Body of pancreas (tissue), 4 donors: ENCODE measurements at regions not wholly inside any gene's neighbourhood (a gene's known extent, or its start where the extent isn't known, plus 50 kb on each side); places are given as distances from the start of the nearest gene placed in this dataset.

Source experiments
- ATAC-seq: fragments of 150-250 bp; one replicate; pipeline ENCODE4 v1.9.1; 2016
- DNase-seq, 4 donors: peaks; one replicate each; pipeline ENCODE4 v3.0.0-alpha.2; 2019
- H3K27ac ChIP-seq, 4 donors: fragments of 200-600 bp; sonication (generic); 1 replicate in 3 of 4; 2 replicates in 1 of 4; pipeline versions ENCODE4 v1.5.1 to v1.6.1; 2016 to 2019; ENCODE audit warnings: mild to moderate bottlenecking in 1 of 4, mixed read lengths in 1 of 4, moderate library complexity in 1 of 4
- H3K27me3 ChIP-seq, 2 donors: fragments of 200-600 bp; sonication (generic); one replicate each; pipeline ENCODE4 v1.6.0; 2016; ENCODE audit warnings: mild to moderate bottlenecking in 1 of 2
- H3K36me3 ChIP-seq, 2 donors: fragments of 200-600 bp; sonication (generic); replicated peaks in 1 of 2; 2 replicates each; pipeline ENCODE4 v1.5.1; 2016; ENCODE audit warnings: low read depth in 2 of 2; ENCODE audit not compliant: insufficient read depth in 1 of 2
- H3K4me1 ChIP-seq: fragments of 200-600 bp; sonication (generic); one replicate; pipeline ENCODE4 v1.6.0; 2016
- H3K4me3 ChIP-seq, 2 donors: fragments of 200-600 bp; sonication (generic); 1 replicate in 1 of 2; 2 replicates in 1 of 2; pipeline ENCODE4 v1.5.1; 2016 to 2019
- H3K9me3 ChIP-seq, 3 donors: fragments of 200-600 bp; sonication (generic); 1 replicate in 2 of 3; 2 replicates in 1 of 3; pipeline ENCODE4 v1.5.1; 2016
- POLR2A ChIP-seq, 3 donors: fragments of 450-650 bp; IDR thresholded peaks; one replicate each; pipeline ENCODE4 v1.6.1; 2016; ENCODE audit warnings: antibody characterized with exemption in 3 of 3, mild to moderate bottlenecking in 2 of 3
- WGBS, 2 donors: methylation state at CpG; one replicate each; pipeline ENCODE4 v1.1.5; 2017; 5-methylcytosine and 5-hydroxymethylcytosine counted together
- intact Hi-C: fragments of 100-400 bp; cut with DNase I; formaldehyde crosslinking; loops from one replicate; pipeline ENCODE4 v1.15.1; 2023
- TF ChIP-seq, protein P1 (sequence below), 7 experiments: fragments of 450-650 bp in 4 of 7; fragments of 200-600 bp in 3 of 7; sonication (generic) in 3 of 7; IDR thresholded peaks; one replicate each; pipeline ENCODE4 v1.5.1; 2016 to 2019; ENCODE audit warnings: antibody characterized with exemption in 7 of 7

DNA sequence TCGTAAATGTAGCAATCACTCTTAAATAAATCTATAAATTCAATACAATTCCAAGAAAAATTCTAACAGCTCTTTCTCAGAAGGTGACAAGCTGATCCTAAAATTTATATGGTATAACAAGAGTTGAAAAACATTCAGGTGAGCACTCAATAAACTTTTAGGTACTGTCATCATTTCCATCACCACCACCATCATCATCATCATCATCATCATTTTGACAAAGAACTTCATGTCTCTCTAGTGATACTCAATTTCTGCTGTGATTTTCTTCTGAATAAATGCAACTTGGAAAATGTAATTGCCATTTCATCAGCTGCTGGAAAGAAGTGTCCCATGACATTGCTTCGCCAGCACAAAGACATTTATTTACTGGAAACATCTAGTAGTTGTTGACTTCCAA, 222.9 kb upstream of the IRX5 start:
- no peak for DNase-seq
- intact Hi-C loops: no loop called here
- no peak for TF ChIP-seq POLR2A (IDR thresholded peaks at IDR 0.05)
- TF ChIP-seq, protein P1, sequence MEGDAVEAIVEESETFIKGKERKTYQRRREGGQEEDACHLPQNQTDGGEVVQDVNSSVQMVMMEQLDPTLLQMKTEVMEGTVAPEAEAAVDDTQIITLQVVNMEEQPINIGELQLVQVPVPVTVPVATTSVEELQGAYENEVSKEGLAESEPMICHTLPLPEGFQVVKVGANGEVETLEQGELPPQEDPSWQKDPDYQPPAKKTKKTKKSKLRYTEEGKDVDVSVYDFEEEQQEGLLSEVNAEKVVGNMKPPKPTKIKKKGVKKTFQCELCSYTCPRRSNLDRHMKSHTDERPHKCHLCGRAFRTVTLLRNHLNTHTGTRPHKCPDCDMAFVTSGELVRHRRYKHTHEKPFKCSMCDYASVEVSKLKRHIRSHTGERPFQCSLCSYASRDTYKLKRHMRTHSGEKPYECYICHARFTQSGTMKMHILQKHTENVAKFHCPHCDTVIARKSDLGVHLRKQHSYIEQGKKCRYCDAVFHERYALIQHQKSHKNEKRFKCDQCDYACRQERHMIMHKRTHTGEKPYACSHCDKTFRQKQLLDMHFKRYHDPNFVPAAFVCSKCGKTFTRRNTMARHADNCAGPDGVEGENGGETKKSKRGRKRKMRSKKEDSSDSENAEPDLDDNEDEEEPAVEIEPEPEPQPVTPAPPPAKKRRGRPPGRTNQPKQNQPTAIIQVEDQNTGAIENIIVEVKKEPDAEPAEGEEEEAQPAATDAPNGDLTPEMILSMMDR (IDR thresholded peaks at IDR 0.05): no peak
- WGBS, 2 donors: 84 to 85% methylated on average over 2 of the region's 2 CpGs
- Histone ChIP-seq H3K36me3 (no peaks in the 10 kb centered on the region), H3K27ac (no peak overlapping the region), H3K27me3 (no peaks in the 10 kb centered on the region), H3K4me1 (no peaks in the 10 kb centered on the region), H3K9me3 (no peaks in the 10 kb centered on the region), H3K4me3 (no peak overlapping the region)
- no peak for ATAC-seq

DNA sequence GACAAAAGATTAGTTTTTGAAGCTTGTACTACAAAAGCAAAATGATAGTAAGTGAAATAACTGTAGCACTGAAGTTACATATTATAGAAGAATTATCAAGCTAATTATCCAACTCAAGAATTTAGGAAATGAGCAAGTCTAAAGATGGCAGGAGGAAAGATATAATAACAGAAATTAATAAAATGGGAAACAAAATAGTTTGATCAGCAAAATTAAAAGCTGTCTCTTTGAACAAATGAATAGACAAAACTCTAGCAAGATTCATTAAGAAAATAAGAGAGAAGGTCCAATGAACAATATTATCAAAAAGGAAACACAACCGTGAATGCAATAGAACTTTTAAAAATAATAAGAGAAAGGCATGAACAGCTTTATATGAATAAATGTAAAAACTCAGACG, 224.3 kb upstream of the IRX5 start:
- no peak for DNase-seq
- WGBS, 2 donors: 49 to 60% methylated on average over 2 of the region's 2 CpGs
- Histone ChIP-seq H3K4me1 (no peaks in the 10 kb centered on the region), H3K27ac (no peak overlapping the region), H3K9me3 (peaks cover 0 to 3% (median 0%) of the 10 kb centered on the region in 3 donors), H3K4me3 (no peak overlapping the region), H3K27me3 (no peaks in the 10 kb centered on the region), H3K36me3 (no peaks in the 10 kb centered on the region)
- TF ChIP-seq, protein P1 (IDR thresholded peaks at IDR 0.05): no peak
- no peak for TF ChIP-seq POLR2A (IDR thresholded peaks at IDR 0.05)
- intact Hi-C loops: no loop called here
- no peak for ATAC-seq

DNA sequence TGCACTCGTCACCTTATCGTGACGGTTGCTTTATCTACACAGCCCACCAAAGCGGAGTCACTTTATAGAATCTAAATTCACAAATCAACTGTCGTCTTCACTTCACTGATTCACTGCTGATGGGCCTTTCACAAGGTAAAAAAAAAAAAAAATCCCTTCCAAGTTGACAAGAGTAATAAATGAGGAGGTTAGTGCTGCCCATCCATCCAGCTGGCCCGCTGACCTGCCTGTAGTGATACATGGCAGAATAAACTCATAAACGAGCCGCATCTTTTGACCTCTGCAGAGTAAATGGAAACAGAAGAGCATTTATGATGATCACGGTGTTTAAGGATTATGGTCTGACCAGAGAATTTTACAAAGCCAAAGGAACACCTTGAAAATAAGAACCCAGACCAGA, 227.3 kb upstream of the IRX5 start:
- DNase-seq (no peak), ATAC-seq (no peak)
- Histone ChIP-seq H3K9me3 (peaks cover 0 to 6% (median 0%) of the 10 kb centered on the region in 3 donors), H3K4me1 (no peaks in the 10 kb centered on the region), H3K27ac (no peak overlapping the region), H3K4me3 (no peak overlapping the region), H3K36me3 (no peaks in the 10 kb centered on the region), H3K27me3 (no peaks in the 10 kb centered on the region)
- WGBS, 2 donors: 73 to 78% methylated on average over 9 of the region's 9 CpGs
- intact Hi-C loops: no loop called here
- TF ChIP-seq, protein P1 (IDR thresholded peaks at IDR 0.05): no peak
- no peak for TF ChIP-seq POLR2A (IDR thresholded peaks at IDR 0.05)

DNA sequence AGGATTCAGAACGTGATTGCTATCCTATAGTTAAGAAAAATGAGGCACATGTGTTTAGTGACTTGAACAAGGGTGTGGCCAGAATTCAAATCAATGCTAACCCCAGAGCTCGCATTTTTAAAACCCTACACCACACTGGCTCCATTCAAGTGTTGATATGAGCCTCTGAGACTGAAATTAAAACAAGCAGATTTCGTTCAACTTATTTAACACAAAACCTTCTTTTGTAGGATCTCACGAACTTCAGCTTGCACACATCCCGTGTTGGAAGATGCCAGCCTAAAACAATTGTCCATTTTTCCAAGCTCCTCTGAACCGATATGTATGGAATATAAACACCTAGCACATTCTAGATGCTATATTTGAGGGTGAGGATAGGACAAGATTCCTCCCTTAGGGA, 231.0 kb upstream of the IRX5 start:
- Histone ChIP-seq H3K27me3 (no peaks in the 10 kb centered on the region), H3K36me3 (no peaks in the 10 kb centered on the region), H3K4me3 (no peak overlapping the region), H3K27ac (no peak overlapping the region), H3K9me3 (peaks cover 0 to 6% (median 0%) of the 10 kb centered on the region in 3 donors), H3K4me1 (no peaks in the 10 kb centered on the region)
- ATAC-seq (no peak), DNase-seq (no peak)
- no peak for TF ChIP-seq POLR2A (IDR thresholded peaks at IDR 0.05)
- TF ChIP-seq, protein P1 (IDR thresholded peaks at IDR 0.05): no peak
- WGBS, 2 donors: 45 to 64% methylated on average over 6 of the region's 6 CpGs
- intact Hi-C loops: no loop called here

DNA sequence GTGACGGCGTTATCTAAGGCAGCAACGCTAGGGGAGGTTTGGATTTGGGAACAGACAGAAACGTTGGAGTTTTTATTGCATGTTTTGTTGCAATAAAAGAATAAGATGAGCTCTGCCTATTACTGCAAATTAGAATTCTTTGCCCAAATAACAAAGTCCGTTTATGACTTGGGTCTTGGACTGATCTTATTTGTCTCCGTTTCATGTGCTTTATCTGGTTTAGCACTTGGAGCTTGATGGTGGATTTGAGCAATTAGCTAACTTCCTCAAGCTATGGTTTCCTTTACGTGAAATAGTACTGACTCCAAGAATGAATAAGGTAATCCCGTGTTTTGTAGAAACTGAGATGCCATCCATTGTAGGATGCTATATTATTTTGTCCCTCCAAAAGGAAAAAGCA, 233.0 kb upstream of the IRX5 start:
- no peak overlapping the region for H3K27ac ChIP-seq
- 60 to 63% methylated on average over 8 of the region's 8 CpGs for WGBS, 2 donors
- ATAC-seq (no peak), DNase-seq (no peak)
- TF ChIP-seq, protein P1 (IDR thresholded peaks at IDR 0.05): no peak
- no peak for TF ChIP-seq POLR2A (IDR thresholded peaks at IDR 0.05)
- H3K9me3 ChIP-seq: peaks cover 0 to 6% (median 0%) of the 10 kb centered on the region in 3 donors
- no peaks in the 10 kb centered on the region for H3K27me3 ChIP-seq
- no peak overlapping the region for H3K4me3 ChIP-seq
- no peaks in the 10 kb centered on the region for H3K4me1 ChIP-seq
- no peaks in the 10 kb centered on the region for H3K36me3 ChIP-seq
- intact Hi-C loops: no loop called here
